ENCODE measurements at regions not wholly inside any gene's neighbourhood (a gene's known extent, or its start where the extent isn't known, plus 50 kb on each side); places are given as distances from the start of the nearest gene placed in this dataset.

GRCh38 chr5:172588380-172588779 is 52.7 kb upstream of the NEURL1B start:
- DNase-seq (ENCODE audit: low read depth in 4 of 4, low spot score in 3 of 4) = no peak

- DNase-seq (ENCODE audit: low read depth in 4 of 4, low spot score in 3 of 4) = no peak
Observed at GRCh38 chr5:172587061-172587405, 54.0 kb upstream of the NEURL1B start.

GRCh38 chr5:172586125-172587060 is 54.7 kb upstream of the NEURL1B start:
- no peak for DNase-seq (ENCODE audit: low read depth in 4 of 4, low spot score in 3 of 4)

- DNase-seq (ENCODE audit: low read depth in 4 of 4, low spot score in 3 of 4) = no peak
Observed at GRCh38 chr5:172585114-172585513, 55.9 kb upstream of the NEURL1B start.

- DNase-seq (ENCODE audit: low read depth in 4 of 4, low spot score in 3 of 4) = no peak
Observed at GRCh38 chr5:172584638-172585037, 56.4 kb upstream of the NEURL1B start.

GRCh38 chr5:172583931-172584511 is 57.0 kb upstream of the NEURL1B start:
- DNase-seq (ENCODE audit: low read depth in 4 of 4, low spot score in 3 of 4) = peak; percentile 33 to 59 (median 56)

GRCh38 chr5:172582940-172583339 is 58.1 kb upstream of the NEURL1B start:
- DNase-seq (ENCODE audit: low read depth in 4 of 4, low spot score in 3 of 4) = no peak

GRCh38 chr5:172581315-172581714 is 59.7 kb upstream of the NEURL1B start:
- DNase-seq (ENCODE audit: low read depth in 4 of 4, low spot score in 3 of 4) = no peak

GRCh38 chr5:172579403-172579990 is 61.6 kb upstream of the NEURL1B start:
- no peak for DNase-seq (ENCODE audit: low read depth in 4 of 4, low spot score in 3 of 4)

- no peak for DNase-seq (ENCODE audit: low read depth in 4 of 4, low spot score in 3 of 4)
Observed at GRCh38 chr5:172577267-172577909, 63.7 kb upstream of the NEURL1B start.

GRCh38 chr5:172575816-172576545 is 65.1 kb upstream of the NEURL1B start:
- DNase-seq (ENCODE audit: low read depth in 4 of 4, low spot score in 3 of 4) = no peak

GRCh38 chr5:172575416-172575815 is 65.6 kb upstream of the NEURL1B start:
- DNase-seq (ENCODE audit: low read depth in 4 of 4, low spot score in 3 of 4) = no peak

GRCh38 chr5:172574871-172575223 is 66.2 kb upstream of the NEURL1B start:
- DNase-seq (ENCODE audit: low read depth in 4 of 4, low spot score in 3 of 4) = no peak

GRCh38 chr5:172573986-172574870 is 66.8 kb upstream of the NEURL1B start:
- DNase-seq (ENCODE audit: low read depth in 4 of 4, low spot score in 3 of 4) = no peak

- no peak for DNase-seq (ENCODE audit: low read depth in 4 of 4, low spot score in 3 of 4)
Observed at GRCh38 chr5:172573120-172573882, 67.8 kb upstream of the NEURL1B start.

GRCh38 chr5:172572440-172572839 is 68.6 kb upstream of the NEURL1B start:
- DNase-seq (ENCODE audit: low read depth in 4 of 4, low spot score in 3 of 4) = no peak

- no peak for DNase-seq (ENCODE audit: low read depth in 4 of 4, low spot score in 3 of 4)
Observed at GRCh38 chr5:172571892-172572291, 69.2 kb upstream of the NEURL1B start.

GRCh38 chr5:172571413-172571812 is 69.7 kb upstream of the NEURL1B start:
- no peak for DNase-seq (ENCODE audit: low read depth in 4 of 4, low spot score in 3 of 4)

All from left renal pelvis (tissue), 4 donors.